ENCODE measurements at regions not wholly inside any gene's neighbourhood (a gene's known extent, or its start where the extent isn't known, plus 50 kb on each side); places are given as distances from the start of the nearest gene placed in this dataset.

DNA sequence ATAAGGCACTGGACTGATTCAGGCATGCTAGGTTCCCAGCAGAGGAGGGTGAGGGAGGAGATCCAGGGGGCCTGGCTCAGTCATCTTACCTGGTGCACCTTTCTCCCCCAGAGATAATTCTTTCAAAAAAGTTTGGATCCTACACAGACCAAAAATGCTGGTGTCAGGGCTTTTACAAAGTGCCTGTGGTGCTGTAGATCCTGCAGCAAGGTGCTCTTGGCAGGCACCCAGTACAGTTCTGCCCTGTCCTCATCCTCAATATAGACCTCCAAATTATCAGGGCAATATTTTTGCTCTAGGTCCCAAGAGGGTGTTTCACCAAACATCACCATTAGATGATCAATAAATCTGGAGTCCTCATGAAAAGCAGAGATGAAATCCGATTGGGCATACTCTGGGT is 78.5 kb upstream of the IGFBP3 start:
- H3K4me1 ChIP-seq (replicated peaks) = no peaks in the 10 kb centered on the region
- 94% methylated on average over 1 of the region's 1 CpG for WGBS
- intact Hi-C loops (cut with DNase I) = no loop called here
- no peak for DNase-seq (ENCODE audit: low spot score)
- H3K27me3 ChIP-seq (replicated peaks; ENCODE audit: insufficient read depth) = no peaks in the 10 kb centered on the region
- no peak overlapping the region for H3K27ac ChIP-seq
- H3K9me3 ChIP-seq = no peaks in the 10 kb centered on the region
- H3K4me3 ChIP-seq = no peak overlapping the region
- H3K36me3 ChIP-seq = no peaks in the 10 kb centered on the region
- TF ChIP-seq POLR2A (IDR thresholded peaks at IDR 0.05) (no peak), POLR2AphosphoS5 (IDR thresholded peaks at IDR 0.05) (no peak)
- TF ChIP-seq, protein P1, sequence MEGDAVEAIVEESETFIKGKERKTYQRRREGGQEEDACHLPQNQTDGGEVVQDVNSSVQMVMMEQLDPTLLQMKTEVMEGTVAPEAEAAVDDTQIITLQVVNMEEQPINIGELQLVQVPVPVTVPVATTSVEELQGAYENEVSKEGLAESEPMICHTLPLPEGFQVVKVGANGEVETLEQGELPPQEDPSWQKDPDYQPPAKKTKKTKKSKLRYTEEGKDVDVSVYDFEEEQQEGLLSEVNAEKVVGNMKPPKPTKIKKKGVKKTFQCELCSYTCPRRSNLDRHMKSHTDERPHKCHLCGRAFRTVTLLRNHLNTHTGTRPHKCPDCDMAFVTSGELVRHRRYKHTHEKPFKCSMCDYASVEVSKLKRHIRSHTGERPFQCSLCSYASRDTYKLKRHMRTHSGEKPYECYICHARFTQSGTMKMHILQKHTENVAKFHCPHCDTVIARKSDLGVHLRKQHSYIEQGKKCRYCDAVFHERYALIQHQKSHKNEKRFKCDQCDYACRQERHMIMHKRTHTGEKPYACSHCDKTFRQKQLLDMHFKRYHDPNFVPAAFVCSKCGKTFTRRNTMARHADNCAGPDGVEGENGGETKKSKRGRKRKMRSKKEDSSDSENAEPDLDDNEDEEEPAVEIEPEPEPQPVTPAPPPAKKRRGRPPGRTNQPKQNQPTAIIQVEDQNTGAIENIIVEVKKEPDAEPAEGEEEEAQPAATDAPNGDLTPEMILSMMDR (IDR thresholded peaks at IDR 0.05) = no peak

DNA sequence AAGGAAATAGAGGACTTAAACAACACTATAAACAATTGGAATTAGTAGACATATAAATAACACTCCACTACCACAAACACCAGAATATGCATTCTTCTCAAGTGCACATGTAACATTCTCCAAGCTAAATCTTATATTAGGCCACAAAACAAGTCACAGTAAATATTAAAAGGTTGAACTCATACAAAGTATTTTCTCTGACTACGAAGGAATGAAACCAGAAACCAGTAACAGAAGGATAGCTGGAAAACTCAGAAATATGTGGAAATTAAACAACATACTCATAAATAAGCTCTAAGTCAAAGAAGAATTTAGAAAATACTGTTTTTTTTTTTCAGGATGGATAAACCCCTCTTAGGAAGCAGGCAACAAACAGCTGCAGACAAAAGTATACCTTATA is 77.4 kb upstream of the IGFBP3 start:
- Histone ChIP-seq H3K27me3 (replicated peaks; ENCODE audit: insufficient read depth) (no peaks in the 10 kb centered on the region), H3K36me3 (no peaks in the 10 kb centered on the region), H3K9me3 (no peaks in the 10 kb centered on the region), H3K27ac (no peak overlapping the region), H3K4me3 (no peak overlapping the region), H3K4me1 (replicated peaks) (no peaks in the 10 kb centered on the region)
- WGBS = 51% methylated on average over 1 of the region's 1 CpG
- intact Hi-C loops (cut with DNase I) = no loop called here
- TF ChIP-seq POLR2A (IDR thresholded peaks at IDR 0.05) (no peak), POLR2AphosphoS5 (IDR thresholded peaks at IDR 0.05) (no peak)
- no peak for DNase-seq (ENCODE audit: low spot score)

DNA sequence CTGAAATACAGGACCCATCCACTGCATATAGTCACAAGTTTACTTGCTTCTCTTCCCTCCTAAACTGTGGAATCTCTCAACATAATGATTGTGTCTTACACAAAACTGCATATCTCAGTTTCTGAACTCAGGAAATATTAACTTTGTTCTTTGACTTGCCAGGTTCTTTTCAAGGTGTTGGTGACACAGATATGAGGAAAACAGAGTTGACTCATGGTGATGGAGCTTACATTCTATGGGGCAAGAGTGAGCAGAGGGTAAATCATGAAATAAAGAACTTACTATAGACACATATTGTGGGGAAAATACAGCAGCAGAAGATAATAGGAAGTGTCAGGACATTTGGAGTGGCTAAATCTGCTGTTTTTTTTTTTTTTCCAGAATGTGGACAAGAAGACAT is 72.5 kb upstream of the IGFBP3 start:
- no peak overlapping the region for H3K27ac ChIP-seq
- H3K27me3 ChIP-seq (replicated peaks; ENCODE audit: insufficient read depth) = no peaks in the 10 kb centered on the region
- DNase-seq (ENCODE audit: low spot score) = no peak

DNA sequence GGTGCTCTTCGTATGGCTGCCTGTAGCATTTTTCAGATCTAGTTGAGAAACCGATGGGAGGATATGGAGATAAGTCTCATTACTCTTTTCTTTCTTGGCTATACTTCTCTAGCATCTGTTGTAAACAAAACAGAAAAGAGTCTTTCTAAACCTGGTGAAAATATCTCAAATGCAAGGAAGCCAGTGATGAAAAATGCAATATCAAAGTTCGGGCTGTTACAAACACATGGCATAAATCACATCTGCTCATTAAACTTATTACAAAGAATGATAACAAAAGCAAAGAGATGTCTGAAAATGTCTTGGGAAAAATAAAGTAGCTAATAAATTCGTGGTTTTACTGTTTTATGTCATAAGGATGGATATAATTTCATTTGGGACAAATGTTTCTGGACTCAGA is 71.8 kb upstream of the IGFBP3 start:
- Histone ChIP-seq H3K9me3 (no peaks in the 10 kb centered on the region), H3K36me3 (no peaks in the 10 kb centered on the region), H3K4me3 (no peak overlapping the region), H3K27me3 (replicated peaks; ENCODE audit: insufficient read depth) (no peaks in the 10 kb centered on the region), H3K27ac (no peak overlapping the region), H3K4me1 (replicated peaks) (no peaks in the 10 kb centered on the region)
- TF ChIP-seq POLR2A (IDR thresholded peaks at IDR 0.05) (no peak), POLR2AphosphoS5 (IDR thresholded peaks at IDR 0.05) (no peak)
- TF ChIP-seq, protein P1 (IDR thresholded peaks at IDR 0.05) = no peak
- no peak for DNase-seq (ENCODE audit: low spot score)
- intact Hi-C loops (cut with DNase I) = no loop called here
- WGBS = 41% methylated on average over 4 of the region's 4 CpGs

More for the DNA sequence above, 72.5 kb upstream of the IGFBP3 start:
- TF ChIP-seq, protein P1 (IDR thresholded peaks at IDR 0.05) = no peak
- TF ChIP-seq POLR2A (IDR thresholded peaks at IDR 0.05) = no peak
- no peak for TF ChIP-seq POLR2AphosphoS5 (IDR thresholded peaks at IDR 0.05)
- Histone ChIP-seq H3K4me1 (replicated peaks) (no peaks in the 10 kb centered on the region), H3K4me3 (no peak overlapping the region), H3K36me3 (no peaks in the 10 kb centered on the region), H3K9me3 (no peaks in the 10 kb centered on the region)
- intact Hi-C loops (cut with DNase I) = no loop called here

DNA sequence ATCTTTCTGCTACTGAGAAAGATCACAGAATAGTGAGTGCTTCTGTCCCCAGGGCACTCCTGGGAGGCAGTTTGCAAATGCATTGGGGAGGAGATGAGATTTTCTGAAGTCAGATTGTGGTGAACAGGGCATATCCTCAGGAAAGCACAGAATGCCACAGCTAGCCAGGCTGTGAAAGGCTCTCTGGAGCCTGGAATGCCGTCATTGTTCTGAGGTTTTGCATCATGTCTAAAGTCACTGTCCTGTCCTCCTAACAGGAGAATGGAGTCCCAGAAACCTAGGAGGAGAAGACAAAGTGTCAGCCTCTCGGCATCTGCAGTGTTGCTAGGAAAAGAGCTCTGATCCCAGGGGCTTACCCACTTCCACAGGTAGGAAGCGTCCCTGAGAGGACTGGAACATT is 69.2 kb upstream of the IGFBP3 start:
- H3K27ac ChIP-seq = no peak overlapping the region
- WGBS = 65% methylated on average over 3 of the region's 3 CpGs
- no peak for DNase-seq (ENCODE audit: low spot score)
- H3K4me3 ChIP-seq = no peak overlapping the region
- no peaks in the 10 kb centered on the region for H3K36me3 ChIP-seq
- H3K9me3 ChIP-seq = no peaks in the 10 kb centered on the region
- no peaks in the 10 kb centered on the region for H3K27me3 ChIP-seq (replicated peaks; ENCODE audit: insufficient read depth)
- H3K4me1 ChIP-seq (replicated peaks) = no peaks in the 10 kb centered on the region
- TF ChIP-seq POLR2AphosphoS5 (IDR thresholded peaks at IDR 0.05) (no peak), POLR2A (IDR thresholded peaks at IDR 0.05) (no peak)
- TF ChIP-seq, protein P1 (IDR thresholded peaks at IDR 0.05) = no peak
- intact Hi-C loops (cut with DNase I) = no loop called here
